Mesenchymal stem cell (in vitro differentiated cells and primary cell): ENCODE measurements at regions not wholly inside any gene's neighbourhood (a gene's known extent, or its start where the extent isn't known, plus 50 kb on each side); places are given as distances from the start of the nearest gene placed in this dataset.

Experiments
- DNase-seq: peaks from one replicate; pipeline ENCODE4 v3.0.0-alpha.2; 2013
- H2AFZ ChIP-seq: one replicate; pipeline ENCODE4 v1.6.1; 2013; ENCODE audit warnings: low read depth, mild to moderate bottlenecking, control low read depth, inconsistent platforms, low read length, moderate library complexity
- H2AK5ac ChIP-seq: 2 replicates; pipeline ENCODE4 v1.6.1; 2013; ENCODE audit warnings: low read length, moderate library complexity, mild to moderate bottlenecking, inconsistent platforms; ENCODE audit not compliant: severe bottlenecking
- H2BK120ac ChIP-seq: one replicate; pipeline ENCODE4 v1.6.1; 2013; ENCODE audit warnings: low read depth, mild to moderate bottlenecking, inconsistent platforms, low read length, moderate library complexity
- H2BK12ac ChIP-seq, 2 experiments: one replicate each; pipeline ENCODE4 v1.6.1; 2013; ENCODE audit warnings: inconsistent platforms in 2 of 2, low read length in 2 of 2, mild to moderate bottlenecking in 2 of 2, moderate library complexity in 2 of 2, control low read depth in 1 of 2
- H2BK15ac ChIP-seq: one replicate; pipeline ENCODE4 v1.6.1; 2013; ENCODE audit warnings: mild to moderate bottlenecking, low read depth, inconsistent platforms; ENCODE audit not compliant: poor library complexity, severe bottlenecking
- H2BK5ac ChIP-seq: 2 replicates; pipeline ENCODE4 v1.6.1; 2013; ENCODE audit warnings: low read depth, mild to moderate bottlenecking, low read length, control low read depth, inconsistent platforms; ENCODE audit not compliant: poor library complexity, severe bottlenecking
- H3K14ac ChIP-seq, 2 experiments: one replicate each; pipeline ENCODE4 v1.6.1; 2013; ENCODE audit warnings: inconsistent platforms in 2 of 2, low read length in 2 of 2, control low read depth in 1 of 2, mild to moderate bottlenecking in 1 of 2, moderate library complexity in 1 of 2
- H3K18ac ChIP-seq, 2 experiments: one replicate each; pipeline ENCODE4 v1.6.1; 2013; ENCODE audit warnings: inconsistent platforms in 2 of 2, low read length in 2 of 2, control low read depth in 1 of 2, low read depth in 1 of 2, mild to moderate bottlenecking in 1 of 2
- H3K23ac ChIP-seq, 2 experiments: one replicate each; pipeline ENCODE4 v1.6.1; 2013; ENCODE audit warnings: inconsistent platforms in 2 of 2, low read length in 2 of 2, mild to moderate bottlenecking in 2 of 2, moderate library complexity in 2 of 2, control low read depth in 1 of 2
- H3K27ac ChIP-seq: 2 replicates; pipeline ENCODE4 v1.5.1; 2013; ENCODE audit warnings: mild to moderate bottlenecking, moderate library complexity, low read length, control low read depth, inconsistent platforms; ENCODE audit not compliant: poor library complexity, severe bottlenecking
- H3K27me3 ChIP-seq, 2 experiments: 2 replicates each; pipeline versions ENCODE4 v1.6.1 to v1.7.0; 2013; ENCODE audit warnings: low read length in 2 of 2, mild to moderate bottlenecking in 2 of 2, moderate library complexity in 2 of 2, control low read depth in 1 of 2, inconsistent platforms in 1 of 2; ENCODE audit not compliant: control insufficient read depth in 1 of 2, insufficient read depth in 1 of 2
- H3K36me3 ChIP-seq, 2 experiments: 2 replicates each; pipeline versions ENCODE4 v1.6.1 to v1.7.0; 2013; ENCODE audit warnings: low read length in 2 of 2, control low read depth in 1 of 2, inconsistent platforms in 1 of 2, low read depth in 1 of 2, mild to moderate bottlenecking in 1 of 2; ENCODE audit not compliant: insufficient read depth in 2 of 2, control insufficient read depth in 1 of 2
- H3K4ac ChIP-seq, 2 experiments: one replicate each; pipeline ENCODE4 v1.6.1; 2013; ENCODE audit warnings: inconsistent platforms in 2 of 2, low read length in 2 of 2, mild to moderate bottlenecking in 2 of 2, moderate library complexity in 2 of 2, control low read depth in 1 of 2, low read depth in 1 of 2
- H3K4me1 ChIP-seq: 2 replicates; pipeline ENCODE4 v1.6.1; 2013; ENCODE audit warnings: low read depth, low read length, control low read depth; ENCODE audit not compliant: control insufficient read depth, insufficient read depth
- H3K4me2 ChIP-seq: 2 replicates; pipeline ENCODE4 v1.6.1; 2013; ENCODE audit warnings: low read length, mild to moderate bottlenecking, inconsistent platforms; ENCODE audit not compliant: poor library complexity, severe bottlenecking
- H3K4me3 ChIP-seq, 2 experiments: 2 replicates each; pipeline versions ENCODE4 v1.5.1 to v1.7.0; 2013; ENCODE audit warnings: low read length in 2 of 2, mild to moderate bottlenecking in 2 of 2, control low read depth in 1 of 2, low read depth in 1 of 2; ENCODE audit not compliant: insufficient read depth in 1 of 2
- H3K79me1 ChIP-seq: replicated peaks from 2 replicates; pipeline ENCODE4 v1.6.1; 2013; ENCODE audit warnings: mild to moderate bottlenecking, control low read depth, low read length, inconsistent platforms; ENCODE audit not compliant: poor library complexity, severe bottlenecking
- H3K9ac ChIP-seq: 2 replicates; pipeline ENCODE4 v1.7.0; 2013; ENCODE audit warnings: mild to moderate bottlenecking, low read length, moderate library complexity
- H3K9me3 ChIP-seq: 2 replicates; pipeline ENCODE4 v1.7.0; 2013; ENCODE audit warnings: mild to moderate bottlenecking, low read length; ENCODE audit not compliant: control insufficient read depth
- H4K8ac ChIP-seq: one replicate; pipeline ENCODE4 v1.6.1; 2013; ENCODE audit warnings: inconsistent platforms, mild to moderate bottlenecking, low read length, moderate library complexity
- H4K91ac ChIP-seq: one replicate; pipeline ENCODE4 v1.6.1; 2013; ENCODE audit warnings: mild to moderate bottlenecking, low read length, inconsistent platforms
- WGBS: methylation state at CpG from one replicate; pipeline ENCODE4 v1.1.7; 2013; ENCODE audit warnings: mixed read lengths; 5-methylcytosine and 5-hydroxymethylcytosine counted together

DNA sequence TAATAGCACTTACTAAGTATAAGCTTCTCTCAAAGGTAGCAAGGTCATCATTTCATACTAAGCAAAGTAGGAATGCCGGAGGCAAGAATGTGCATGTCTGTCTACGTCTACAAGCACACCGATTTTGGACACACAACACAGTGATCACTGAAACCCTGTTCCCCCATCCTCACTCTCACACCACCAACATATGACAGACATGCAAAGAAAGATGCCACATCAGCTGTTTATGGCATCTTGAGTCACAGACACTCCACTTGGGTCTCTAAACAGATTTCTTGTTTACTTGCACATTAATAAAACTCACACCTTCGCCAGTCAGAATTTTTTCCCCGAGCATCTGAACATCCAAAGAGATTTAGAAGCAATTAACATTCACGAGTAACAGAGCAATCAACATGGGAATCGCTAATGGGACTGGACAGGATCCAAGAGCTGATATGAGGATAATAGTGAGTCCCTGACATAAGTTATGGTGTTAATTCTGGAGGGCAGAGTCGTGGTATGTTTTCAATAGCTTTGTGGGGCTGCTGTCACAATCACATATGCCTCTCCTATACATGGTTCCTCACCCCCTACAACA lies 324.1 kb downstream of the DHX15 start:
- Histone ChIP-seq H3K27ac (no peak overlapping the region), H4K91ac (no peak overlapping the region), H2BK15ac (no peak overlapping the region), H3K18ac (no peak overlapping the region), H2BK120ac (no peak overlapping the region), H3K9ac (no peak overlapping the region), H3K4me1 (no peaks in the 10 kb centered on the region), H3K4me2 (no peak overlapping the region), H2BK5ac (no peak overlapping the region), H3K23ac (no peak overlapping the region), H4K8ac (no peak overlapping the region), H2AFZ (no peak overlapping the region), H3K4me3 (no peak overlapping the region), H2AK5ac (no peak overlapping the region), H3K79me1 (no peaks in the 10 kb centered on the region), H3K36me3 (no peaks in the 10 kb centered on the region), H3K9me3 (no peaks in the 10 kb centered on the region), H3K14ac (no peak overlapping the region), H3K4ac (no peak overlapping the region), H2BK12ac (no peak overlapping the region), H3K27me3 (no peaks in the 10 kb centered on the region)
- 71% methylated on average over 7 of the region's 8 CpGs for WGBS
- no peak for DNase-seq

DNA sequence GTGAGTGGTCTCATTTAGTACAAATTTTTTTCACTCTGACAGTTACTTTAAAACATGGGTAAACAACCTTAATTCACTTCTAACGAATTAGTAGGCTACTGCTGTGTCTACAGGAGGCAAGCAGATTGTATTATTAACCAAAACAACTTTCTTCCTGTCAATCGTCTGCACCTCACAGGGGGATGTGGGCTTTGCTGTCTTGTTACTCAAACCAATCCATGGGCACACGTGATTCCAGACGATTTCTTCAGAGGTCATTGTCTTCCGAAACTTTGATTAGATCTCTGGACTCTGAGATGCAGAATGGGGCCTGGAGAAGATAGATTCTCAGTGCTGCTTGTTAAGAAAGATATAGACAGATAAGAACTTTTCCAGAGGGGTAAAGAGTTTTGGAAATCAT lies 327.8 kb downstream of the DHX15 start:
- H3K36me3 ChIP-seq = no peaks in the 10 kb centered on the region
- no peak overlapping the region for H2BK5ac ChIP-seq
- 33% methylated on average over 5 of the region's 5 CpGs for WGBS
- no peak overlapping the region for H2AFZ ChIP-seq
- no peak overlapping the region for H3K4ac ChIP-seq
- H3K9me3 ChIP-seq = no peaks in the 10 kb centered on the region
- H2BK120ac ChIP-seq = no peak overlapping the region
- no peak overlapping the region for H3K4me2 ChIP-seq
- DNase-seq = no peak
- H3K4me3 ChIP-seq = no peak overlapping the region
- no peaks in the 10 kb centered on the region for H3K4me1 ChIP-seq
- H3K18ac ChIP-seq = no peak overlapping the region
- no peak overlapping the region for H3K14ac ChIP-seq
- no peak overlapping the region for H4K8ac ChIP-seq
- no peak overlapping the region for H3K23ac ChIP-seq
- H2AK5ac ChIP-seq = no peak overlapping the region
- no peak overlapping the region for H2BK15ac ChIP-seq
- H2BK12ac ChIP-seq = no peak overlapping the region
- no peak overlapping the region for H4K91ac ChIP-seq
- no peaks in the 10 kb centered on the region for H3K79me1 ChIP-seq
- no peaks in the 10 kb centered on the region for H3K27me3 ChIP-seq
- H3K27ac ChIP-seq = no peak overlapping the region
- no peak overlapping the region for H3K9ac ChIP-seq

DNA sequence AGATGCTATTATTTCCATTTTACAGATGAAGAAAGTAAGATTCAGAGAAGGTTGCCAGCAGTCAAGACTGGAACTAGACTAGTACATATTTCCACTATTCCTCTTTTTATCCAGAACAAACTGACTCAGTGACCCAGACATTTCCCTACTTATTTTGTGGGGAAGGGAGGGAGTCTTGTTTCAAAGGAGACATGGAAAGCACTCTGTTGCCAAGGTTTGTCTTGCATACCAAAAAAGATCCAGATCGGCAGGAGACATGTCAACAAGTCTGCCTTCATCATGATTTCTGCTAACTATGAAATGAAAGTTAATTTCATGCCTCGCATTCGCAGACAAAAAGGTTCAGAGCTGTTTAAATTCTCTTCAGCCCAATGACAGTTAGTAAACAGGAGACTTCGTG lies 328.3 kb downstream of the DHX15 start:
- no peak overlapping the region for H4K8ac ChIP-seq
- H3K27ac ChIP-seq = no peak overlapping the region
- H3K4ac ChIP-seq = no peak overlapping the region
- no peak overlapping the region for H2BK15ac ChIP-seq
- H3K4me2 ChIP-seq = no peak overlapping the region
- H2BK5ac ChIP-seq = no peak overlapping the region
- no peak overlapping the region for H3K9ac ChIP-seq
- H3K4me3 ChIP-seq = no peak overlapping the region
- 78% methylated on average over 4 of the region's 4 CpGs for WGBS
- H3K23ac ChIP-seq = no peak overlapping the region
- no peaks in the 10 kb centered on the region for H3K27me3 ChIP-seq
- no peak overlapping the region for H2AFZ ChIP-seq
- H3K18ac ChIP-seq = no peak overlapping the region
- DNase-seq = no peak
- no peaks in the 10 kb centered on the region for H3K9me3 ChIP-seq
- no peaks in the 10 kb centered on the region for H3K36me3 ChIP-seq
- H3K4me1 ChIP-seq = no peaks in the 10 kb centered on the region
- no peak overlapping the region for H3K14ac ChIP-seq
- no peak overlapping the region for H2AK5ac ChIP-seq
- H3K79me1 ChIP-seq = no peaks in the 10 kb centered on the region
- no peak overlapping the region for H4K91ac ChIP-seq
- H2BK12ac ChIP-seq = no peak overlapping the region
- H2BK120ac ChIP-seq = no peak overlapping the region

DNA sequence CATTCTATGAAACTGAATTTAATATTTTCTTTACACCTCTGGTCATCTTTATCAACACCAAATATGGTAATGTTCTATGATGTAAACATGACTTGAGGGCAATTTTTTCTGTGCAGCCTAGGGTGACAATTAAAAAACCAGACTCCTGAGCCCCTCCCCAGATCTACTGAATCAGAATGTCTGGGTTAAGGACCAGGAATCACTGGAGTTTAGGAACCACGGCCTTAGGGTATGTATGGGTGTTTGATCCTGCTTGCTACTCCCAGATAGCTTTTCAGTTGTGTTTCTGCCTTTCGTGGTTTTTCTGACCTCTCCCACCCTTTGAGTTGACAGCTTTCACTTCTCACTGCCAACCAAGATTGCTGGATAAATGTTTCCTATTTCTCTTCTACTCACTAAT lies 332.2 kb downstream of the DHX15 start:
- no peak for DNase-seq
- H3K4ac ChIP-seq = no peak overlapping the region
- H3K14ac ChIP-seq = no peak overlapping the region
- H3K4me2 ChIP-seq = no peak overlapping the region
- no peak overlapping the region for H2BK5ac ChIP-seq
- no peaks in the 10 kb centered on the region for H3K9me3 ChIP-seq
- no peak overlapping the region for H2AK5ac ChIP-seq
- H3K27ac ChIP-seq = no peak overlapping the region
- no peak overlapping the region for H4K8ac ChIP-seq
- H2BK120ac ChIP-seq = no peak overlapping the region
- H3K4me1 ChIP-seq = no peaks in the 10 kb centered on the region
- H2BK12ac ChIP-seq = no peak overlapping the region
- no peak overlapping the region for H2BK15ac ChIP-seq
- H3K4me3 ChIP-seq = no peak overlapping the region
- WGBS = 74% methylated on average over 1 of the region's 2 CpGs
- no peak overlapping the region for H3K9ac ChIP-seq
- H3K79me1 ChIP-seq = no peaks in the 10 kb centered on the region
- no peaks in the 10 kb centered on the region for H3K27me3 ChIP-seq
- H3K36me3 ChIP-seq = no peaks in the 10 kb centered on the region
- no peak overlapping the region for H3K23ac ChIP-seq
- H3K18ac ChIP-seq = no peak overlapping the region
- no peak overlapping the region for H2AFZ ChIP-seq
- H4K91ac ChIP-seq = no peak overlapping the region
